Stimulated activated CD8-positive, alpha-beta memory T cell treated with anti-CD3 and anti-CD28 coated beads, Interleukin-12 subunit alpha, Interleukin-12 subunit beta, amount 100 ng/mL, for 4 hours (primary cell): ENCODE measurements at regions not wholly inside any gene's neighbourhood (a gene's known extent, or its start where the extent isn't known, plus 50 kb on each side); places are given as distances from the start of the nearest gene placed in this dataset.
"Not testable (repeated sequence)": the region's sequence is repeated elsewhere in the genome, so short reads cannot be mapped to it uniquely, and the experiment has no call there.

Experiments used
- DNase-seq: peaks from one replicate; pipeline ENCODE4 v3.0.0-alpha.2; 2020; ENCODE audit warnings: low read depth

GRCh38 chr2:62410926-62411456 lies 95.0 kb downstream of the TMEM17 start:
- DNase-seq, result no peak

GRCh38 chr2:62410015-62410453 lies 96.0 kb downstream of the TMEM17 start:
- no peak for DNase-seq

- no peak for DNase-seq
Measured at GRCh38 chr2:62409442-62409841, 96.6 kb downstream of the TMEM17 start.

GRCh38 chr2:62408241-62408677 lies 97.7 kb downstream of the TMEM17 start:
- DNase-seq, result no peak

- DNase-seq, result no peak
Measured at GRCh38 chr2:62407838-62408237, 98.2 kb downstream of the TMEM17 start.

- DNase-seq, result no peak
Measured at GRCh38 chr2:62407401-62407800, 98.6 kb downstream of the TMEM17 start.

- no peak for DNase-seq
Measured at GRCh38 chr2:62406573-62407043, 99.4 kb downstream of the TMEM17 start.

GRCh38 chr2:62404913-62405312 lies 101.1 kb downstream of the TMEM17 start:
- DNase-seq, result no peak

GRCh38 chr2:62402156-62402555 lies 103.8 kb downstream of the TMEM17 start:
- no peak for DNase-seq

- DNase-seq, result no peak
Measured at GRCh38 chr2:62398356-62398755, 107.6 kb downstream of the TMEM17 start.

GRCh38 chr2:62396880-62397279 lies 109.1 kb downstream of the TMEM17 start:
- no peak for DNase-seq

- DNase-seq, result no peak
Measured at GRCh38 chr2:62393293-62393692, 112.7 kb downstream of the TMEM17 start.

GRCh38 chr2:62391696-62392095 lies 114.3 kb downstream of the TMEM17 start:
- no peak for DNase-seq

- DNase-seq, result not testable (repeated sequence)
Measured at GRCh38 chr2:62386378-62386777, 119.6 kb downstream of the TMEM17 start.

GRCh38 chr2:62383846-62384245 lies 122.1 kb downstream of the TMEM17 start:
- no peak for DNase-seq

GRCh38 chr2:62382757-62383156 lies 123.2 kb downstream of the TMEM17 start:
- DNase-seq, result no peak

- DNase-seq, result no peak
Measured at GRCh38 chr2:62382122-62382521, 123.9 kb downstream of the TMEM17 start.

GRCh38 chr2:62381656-62382055 lies 124.3 kb downstream of the TMEM17 start:
- no peak for DNase-seq

- DNase-seq, result no peak
Measured at GRCh38 chr2:62379566-62379965, 126.4 kb downstream of the TMEM17 start.

- DNase-seq, result no peak
Measured at GRCh38 chr2:62375113-62375420, 130.9 kb downstream of the TMEM17 start.

- DNase-seq, result no peak
Measured at GRCh38 chr2:62374301-62375112, 131.5 kb downstream of the TMEM17 start.

GRCh38 chr2:62372824-62373223 lies 133.2 kb downstream of the TMEM17 start:
- DNase-seq, result no peak

- no peak for DNase-seq
Measured at GRCh38 chr2:62370321-62371250, 135.4 kb downstream of the TMEM17 start.
